Activated CD4-positive, alpha-beta T cell treated with anti-CD3 and anti-CD28 coated beads, Interleukin-2, amount 10 ng/mL, durations not matched to agents 24 days and 14 days (primary cell): ENCODE measurements at regions not wholly inside any gene's neighbourhood (a gene's known extent, or its start where the extent isn't known, plus 50 kb on each side); places are given as distances from the start of the nearest gene placed in this dataset.
"Not testable (repeated sequence)": the region's sequence is repeated elsewhere in the genome, so short reads cannot be mapped to it uniquely, and the experiment has no call there.

Experiments
- DNase-seq: peaks from one replicate; pipeline ENCODE4 v3.0.0; 2022
- H3K27ac Mint-ChIP-seq: one replicate; pipeline ENCODE4 v1.8.0; 2022; ENCODE audit warnings: mild to moderate bottlenecking, mixed read lengths
- H3K27me3 Mint-ChIP-seq: one replicate; pipeline ENCODE4 v1.8.0; 2022; ENCODE audit warnings: mixed read lengths
- H3K36me3 Mint-ChIP-seq: one replicate; pipeline ENCODE4 v1.8.0; 2022; ENCODE audit warnings: low read depth, mild to moderate bottlenecking, mixed read lengths
- H3K4me1 Mint-ChIP-seq: one replicate; pipeline ENCODE4 v1.8.0; 2021; ENCODE audit warnings: mixed read lengths
- H3K4me3 Mint-ChIP-seq: one replicate; pipeline ENCODE4 v1.8.0; 2022; ENCODE audit warnings: mild to moderate bottlenecking, moderate library complexity, mixed read lengths
- H3K9me3 Mint-ChIP-seq: one replicate; pipeline ENCODE4 v1.8.0; 2021; ENCODE audit warnings: mixed read lengths
- intact Hi-C: fragments of 100-400 bp; cut with micrococcal nuclease; formaldehyde crosslinking; loops from one replicate; pipeline ENCODE4 v1.15.1; 2023

GRCh38 chr6:84635081-84635761, 129.2 kb downstream of the TBX18 start:
- H3K9me3 Mint-ChIP-seq: no peaks in the 10 kb centered on the region
- H3K36me3 Mint-ChIP-seq: no peaks in the 10 kb centered on the region
- H3K27me3 Mint-ChIP-seq: no peaks in the 10 kb centered on the region
- no peak overlapping the region for H3K27ac Mint-ChIP-seq
- no peak for DNase-seq
- no peaks in the 10 kb centered on the region for H3K4me1 Mint-ChIP-seq
- intact Hi-C loops: no loop called here
- H3K4me3 Mint-ChIP-seq: no peak overlapping the region

GRCh38 chr6:84633771-84634170, 130.6 kb downstream of the TBX18 start:
- no peak for DNase-seq
- no peaks in the 10 kb centered on the region for H3K9me3 Mint-ChIP-seq
- H3K27ac Mint-ChIP-seq: no peak overlapping the region
- H3K27me3 Mint-ChIP-seq: no peaks in the 10 kb centered on the region
- no peak overlapping the region for H3K4me3 Mint-ChIP-seq
- intact Hi-C loops: no loop called here
- H3K36me3 Mint-ChIP-seq: no peaks in the 10 kb centered on the region
- no peaks in the 10 kb centered on the region for H3K4me1 Mint-ChIP-seq

GRCh38 chr6:84626527-84626926, 137.9 kb downstream of the TBX18 start:
- H3K9me3 Mint-ChIP-seq, H3K4me3 Mint-ChIP-seq, DNase-seq, H3K4me1 Mint-ChIP-seq, H3K27me3 Mint-ChIP-seq, intact Hi-C loops, H3K36me3 Mint-ChIP-seq, H3K27ac Mint-ChIP-seq: not testable (repeated sequence)

- Mint-ChIP-seq H3K4me3 (no peak overlapping the region), H3K4me1 (no peaks in the 10 kb centered on the region), H3K36me3 (no peaks in the 10 kb centered on the region), H3K27me3 (no peaks in the 10 kb centered on the region), H3K9me3 (peaks cover 8% of the 10 kb centered on the region), H3K27ac (no peak overlapping the region)
- no peak for DNase-seq
- intact Hi-C loops: no loop called here
These were observed 138.9 kb downstream of the TBX18 start for GRCh38 chr6:84625506-84625905.

- Mint-ChIP-seq H3K27ac (no peak overlapping the region), H3K9me3 (peaks cover 10% of the 10 kb centered on the region)
- intact Hi-C loops: no loop called here
These were observed 140.3 kb downstream of the TBX18 start for GRCh38 chr6:84623956-84624680.

GRCh38 chr6:84618836-84619235, 145.6 kb downstream of the TBX18 start:
- DNase-seq: no peak
- H3K4me1 Mint-ChIP-seq: no peaks in the 10 kb centered on the region
- no peak overlapping the region for H3K4me3 Mint-ChIP-seq
- no peaks in the 10 kb centered on the region for H3K27me3 Mint-ChIP-seq
- intact Hi-C loops: no loop called here
- H3K27ac Mint-ChIP-seq: no peak overlapping the region
- H3K36me3 Mint-ChIP-seq: no peaks in the 10 kb centered on the region
- H3K9me3 Mint-ChIP-seq: peaks cover 10% of the 10 kb centered on the region

More at GRCh38 chr6:84623956-84624680, 140.3 kb downstream of the TBX18 start:
- H3K27me3 Mint-ChIP-seq: no peaks in the 10 kb centered on the region
- DNase-seq: no peak
- no peaks in the 10 kb centered on the region for H3K36me3 Mint-ChIP-seq
- no peak overlapping the region for H3K4me3 Mint-ChIP-seq
- no peaks in the 10 kb centered on the region for H3K4me1 Mint-ChIP-seq

GRCh38 chr6:84618046-84618752, 146.2 kb downstream of the TBX18 start:
- Mint-ChIP-seq H3K4me3 (no peak overlapping the region), H3K4me1 (no peaks in the 10 kb centered on the region), H3K27me3 (no peaks in the 10 kb centered on the region), H3K9me3 (peaks cover 10% of the 10 kb centered on the region), H3K36me3 (no peaks in the 10 kb centered on the region), H3K27ac (no peak overlapping the region)
- intact Hi-C loops: no loop called here
- DNase-seq: no peak

- no peaks in the 10 kb centered on the region for H3K36me3 Mint-ChIP-seq
- no peak overlapping the region for H3K27ac Mint-ChIP-seq
- H3K27me3 Mint-ChIP-seq: no peaks in the 10 kb centered on the region
- H3K4me3 Mint-ChIP-seq: no peak overlapping the region
- no peak for DNase-seq
- H3K9me3 Mint-ChIP-seq: peaks cover 6% of the 10 kb centered on the region
- intact Hi-C loops: no loop called here
- no peaks in the 10 kb centered on the region for H3K4me1 Mint-ChIP-seq
These were observed 148.4 kb downstream of the TBX18 start for GRCh38 chr6:84615987-84616386.

- Mint-ChIP-seq H3K27me3 (no peaks in the 10 kb centered on the region), H3K4me3 (no peak overlapping the region)
- no peak for DNase-seq
These were observed 149.1 kb downstream of the TBX18 start for GRCh38 chr6:84615113-84615850.

GRCh38 chr6:84606860-84607259, 157.5 kb downstream of the TBX18 start:
- no peak overlapping the region for H3K27ac Mint-ChIP-seq
- DNase-seq: no peak

More at GRCh38 chr6:84615113-84615850, 149.1 kb downstream of the TBX18 start:
- Mint-ChIP-seq H3K36me3 (no peaks in the 10 kb centered on the region), H3K9me3 (no peaks in the 10 kb centered on the region), H3K4me1 (no peaks in the 10 kb centered on the region), H3K27ac (no peak overlapping the region)
- intact Hi-C loops: no loop called here

GRCh38 chr6:84605298-84605697, 159.1 kb downstream of the TBX18 start:
- no peak for DNase-seq
- no peaks in the 10 kb centered on the region for H3K9me3 Mint-ChIP-seq
- intact Hi-C loops: no loop called here
- H3K27me3 Mint-ChIP-seq: no peaks in the 10 kb centered on the region
- no peak overlapping the region for H3K4me3 Mint-ChIP-seq
- H3K36me3 Mint-ChIP-seq: no peaks in the 10 kb centered on the region
- H3K27ac Mint-ChIP-seq: no peak overlapping the region
- no peaks in the 10 kb centered on the region for H3K4me1 Mint-ChIP-seq

More at GRCh38 chr6:84606860-84607259, 157.5 kb downstream of the TBX18 start:
- Mint-ChIP-seq H3K27me3 (no peaks in the 10 kb centered on the region), H3K4me1 (no peaks in the 10 kb centered on the region), H3K4me3 (no peak overlapping the region), H3K9me3 (no peaks in the 10 kb centered on the region), H3K36me3 (no peaks in the 10 kb centered on the region)
- intact Hi-C loops: no loop called here

GRCh38 chr6:84601366-84601765, 163.0 kb downstream of the TBX18 start:
- Mint-ChIP-seq H3K4me1 (no peaks in the 10 kb centered on the region), H3K27me3 (no peaks in the 10 kb centered on the region), H3K27ac (no peak overlapping the region), H3K4me3 (no peak overlapping the region), H3K9me3 (no peaks in the 10 kb centered on the region), H3K36me3 (no peaks in the 10 kb centered on the region)
- no peak for DNase-seq
- intact Hi-C loops: no loop called here

- no peak overlapping the region for H3K4me3 Mint-ChIP-seq
- intact Hi-C loops: no loop called here
- H3K27me3 Mint-ChIP-seq: no peaks in the 10 kb centered on the region
- no peak overlapping the region for H3K27ac Mint-ChIP-seq
- no peak for DNase-seq
- H3K9me3 Mint-ChIP-seq: no peaks in the 10 kb centered on the region
- H3K4me1 Mint-ChIP-seq: no peaks in the 10 kb centered on the region
- no peaks in the 10 kb centered on the region for H3K36me3 Mint-ChIP-seq
These were observed 164.4 kb downstream of the TBX18 start for GRCh38 chr6:84599991-84600390.
